ENCODE measurements at regions not wholly inside any gene's neighbourhood (a gene's known extent, or its start where the extent isn't known, plus 50 kb on each side); places are given as distances from the start of the nearest gene placed in this dataset.

- FAIRE-seq = no peak
Measured at GRCh38 chr15:87639305-87640011, 617.1 kb downstream of the NTRK3 start.

GRCh38 chr15:87638554-87639083, 617.9 kb downstream of the NTRK3 start:
- no peak for FAIRE-seq
- DNase-seq (ENCODE audit: insufficient read length, low spot score) = no peak

More at GRCh38 chr15:87639305-87640011, 617.1 kb downstream of the NTRK3 start:
- DNase-seq (ENCODE audit: insufficient read length, low spot score) = no peak

GRCh38 chr15:87634361-87634760, 622.2 kb downstream of the NTRK3 start:
- no peak for FAIRE-seq
- DNase-seq (ENCODE audit: insufficient read length, low spot score) = no peak

- FAIRE-seq (no peak), DNase-seq (ENCODE audit: insufficient read length, low spot score) (no peak)
Measured at GRCh38 chr15:87633525-87633924, 623.0 kb downstream of the NTRK3 start.

GRCh38 chr15:87632364-87632763, 624.2 kb downstream of the NTRK3 start:
- no peak for FAIRE-seq

GRCh38 chr15:87631775-87632174, 624.8 kb downstream of the NTRK3 start:
- no peak for DNase-seq (ENCODE audit: insufficient read length, low spot score)
- no peak for FAIRE-seq

More at GRCh38 chr15:87632364-87632763, 624.2 kb downstream of the NTRK3 start:
- DNase-seq (ENCODE audit: insufficient read length, low spot score) = no peak

GRCh38 chr15:87631093-87631492, 625.4 kb downstream of the NTRK3 start:
- DNase-seq (ENCODE audit: insufficient read length, low spot score) = no peak
- FAIRE-seq = no peak

- DNase-seq (ENCODE audit: insufficient read length, low spot score) (no peak), FAIRE-seq (no peak)
Measured at GRCh38 chr15:87628311-87628710, 628.2 kb downstream of the NTRK3 start.

GRCh38 chr15:87626860-87627259, 629.7 kb downstream of the NTRK3 start:
- DNase-seq (ENCODE audit: insufficient read length, low spot score) (no peak), FAIRE-seq (no peak)

GRCh38 chr15:87623832-87624231, 632.7 kb downstream of the NTRK3 start:
- no peak for FAIRE-seq
- DNase-seq (ENCODE audit: insufficient read length, low spot score) = no peak

GRCh38 chr15:87620393-87620792, 636.1 kb downstream of the NTRK3 start:
- no peak for FAIRE-seq
- no peak for DNase-seq (ENCODE audit: insufficient read length, low spot score)

- DNase-seq (ENCODE audit: insufficient read length, low spot score) = peak; percentile 14
- no peak for FAIRE-seq
Measured at GRCh38 chr15:87619161-87619960, 637.2 kb downstream of the NTRK3 start.

GRCh38 chr15:87618203-87618725, 638.3 kb downstream of the NTRK3 start:
- FAIRE-seq = no peak
- DNase-seq (ENCODE audit: insufficient read length, low spot score) = no peak

GRCh38 chr15:87614704-87615103, 641.8 kb downstream of the NTRK3 start:
- FAIRE-seq (no peak), DNase-seq (ENCODE audit: insufficient read length, low spot score) (no peak)

- no peak for FAIRE-seq
Measured at GRCh38 chr15:87610366-87610765, 646.2 kb downstream of the NTRK3 start.

GRCh38 chr15:87609894-87610293, 646.6 kb downstream of the NTRK3 start:
- no peak for FAIRE-seq
- no peak for DNase-seq (ENCODE audit: insufficient read length, low spot score)

More at GRCh38 chr15:87610366-87610765, 646.2 kb downstream of the NTRK3 start:
- no peak for DNase-seq (ENCODE audit: insufficient read length, low spot score)

GRCh38 chr15:87609474-87609873, 647.1 kb downstream of the NTRK3 start:
- FAIRE-seq = no peak

GRCh38 chr15:87608238-87609028, 648.1 kb downstream of the NTRK3 start:
- no peak for DNase-seq (ENCODE audit: insufficient read length, low spot score)
- no peak for FAIRE-seq

More at GRCh38 chr15:87609474-87609873, 647.1 kb downstream of the NTRK3 start:
- DNase-seq (ENCODE audit: insufficient read length, low spot score) = no peak

GRCh38 chr15:87606971-87607370, 649.6 kb downstream of the NTRK3 start:
- FAIRE-seq = no peak
- no peak for DNase-seq (ENCODE audit: insufficient read length, low spot score)

GRCh38 chr15:87604857-87605446, 651.6 kb downstream of the NTRK3 start:
- FAIRE-seq (no peak), DNase-seq (ENCODE audit: insufficient read length, low spot score) (peak; percentile 8)
